ENCODE measurements at regions not wholly inside any gene's neighbourhood (a gene's known extent, or its start where the extent isn't known, plus 50 kb on each side); places are given as distances from the start of the nearest gene placed in this dataset.
A peak's percentile ranks its signal among the peaks of the same experiment; 100 is the strongest.

GRCh38 chr9:80156262-80156661 is 584.5 kb downstream of the TLE4 start:
- peak; percentile 3 for DNase-seq (ENCODE audit: low read depth)

GRCh38 chr9:80147866-80148265 is 576.1 kb downstream of the TLE4 start:
- DNase-seq (ENCODE audit: low read depth): no peak

GRCh38 chr9:80146466-80146865 is 574.7 kb downstream of the TLE4 start:
- peak; percentile 5 for DNase-seq (ENCODE audit: low read depth)

- no peak for DNase-seq (ENCODE audit: low read depth)
Measured at GRCh38 chr9:80144856-80145255, 573.1 kb downstream of the TLE4 start.

GRCh38 chr9:80144406-80144805 is 572.6 kb downstream of the TLE4 start:
- no peak for DNase-seq (ENCODE audit: low read depth)

GRCh38 chr9:80143899-80144298 is 572.1 kb downstream of the TLE4 start:
- no peak for DNase-seq (ENCODE audit: low read depth)

- DNase-seq (ENCODE audit: low read depth): no peak
Measured at GRCh38 chr9:80134487-80134886, 562.7 kb downstream of the TLE4 start.

GRCh38 chr9:80131627-80132026 is 559.9 kb downstream of the TLE4 start:
- no peak for DNase-seq (ENCODE audit: low read depth)

GRCh38 chr9:80127920-80128319 is 556.2 kb downstream of the TLE4 start:
- no peak for DNase-seq (ENCODE audit: low read depth)

GRCh38 chr9:80125731-80126264 is 554.0 kb downstream of the TLE4 start:
- peak; percentile 7 for DNase-seq (ENCODE audit: low read depth)

- DNase-seq (ENCODE audit: low read depth): no peak
Measured at GRCh38 chr9:80117031-80117430, 545.3 kb downstream of the TLE4 start.

- no peak for DNase-seq (ENCODE audit: low read depth)
Measured at GRCh38 chr9:80114241-80114640, 542.5 kb downstream of the TLE4 start.

GRCh38 chr9:80107931-80108660 is 536.3 kb downstream of the TLE4 start:
- DNase-seq (ENCODE audit: low read depth): no peak

GRCh38 chr9:80097476-80097875 is 525.7 kb downstream of the TLE4 start:
- DNase-seq (ENCODE audit: low read depth): no peak

GRCh38 chr9:80094176-80094771 is 522.5 kb downstream of the TLE4 start:
- no peak for DNase-seq (ENCODE audit: low read depth)

- DNase-seq (ENCODE audit: low read depth): no peak
Measured at GRCh38 chr9:80093695-80094094, 521.9 kb downstream of the TLE4 start.

GRCh38 chr9:80091526-80091925 is 519.8 kb downstream of the TLE4 start:
- DNase-seq (ENCODE audit: low read depth): no peak

GRCh38 chr9:80090317-80090716 is 518.6 kb downstream of the TLE4 start:
- no peak for DNase-seq (ENCODE audit: low read depth)

GRCh38 chr9:80086822-80087345 is 515.1 kb downstream of the TLE4 start:
- no peak for DNase-seq (ENCODE audit: low read depth)

- no peak for DNase-seq (ENCODE audit: low read depth)
Measured at GRCh38 chr9:80086386-80086785, 514.6 kb downstream of the TLE4 start.

GRCh38 chr9:80085668-80086067 is 513.9 kb downstream of the TLE4 start:
- DNase-seq (ENCODE audit: low read depth): no peak

GRCh38 chr9:80082213-80082612 is 510.4 kb downstream of the TLE4 start:
- no peak for DNase-seq (ENCODE audit: low read depth)

- DNase-seq (ENCODE audit: low read depth): peak; percentile 52
Measured at GRCh38 chr9:80078826-80079225, 507.1 kb downstream of the TLE4 start.
